H1 (cell line): ENCODE measurements at regions not wholly inside any gene's neighbourhood (a gene's known extent, or its start where the extent isn't known, plus 50 kb on each side); places are given as distances from the start of the nearest gene placed in this dataset.

Source experiments
- CTCF ChIA-PET: fragments of 300-600 bp; sonication (Branson Sonifier 250); formaldehyde crosslinking; loops from one replicate; lab custom pipeline; 2021; ENCODE audit not compliant: partially characterized antibody; lab: Charles Lee
- POLR2A ChIA-PET: fragments of 300-600 bp; sonication (Branson Sonifier 250); formaldehyde crosslinking; loops from one replicate; lab custom pipeline; 2021; ENCODE audit warnings: inconsistent platforms; ENCODE audit not compliant: partially characterized antibody; lab: Charles Lee
- DNase-seq, 2 experiments: peaks; one replicate each; pipeline versions ENCODE4 v3.0.0 to v3.0.0-alpha.2; 2010 to 2022; ENCODE audit warnings: low spot score in 2 of 2, low read depth in 1 of 2, mixed read lengths in 1 of 2
- FAIRE-seq: peaks from 2 replicates; lab custom pipeline; 2011; peaks lifted over from hg19 to GRCh38; lab: Jason Lieb, UNC
- H2AFZ ChIP-seq: 2 replicates; pipeline ENCODE4 v1.8.1; 2012; ENCODE audit warnings: low read length, inconsistent platforms
- H2AK5ac ChIP-seq: 2 replicates; pipeline ENCODE4 v1.6.1; 2013; ENCODE audit warnings: low read depth, low read length
- H2BK120ac ChIP-seq: replicated peaks from 2 replicates; pipeline ENCODE3; 2013; ENCODE audit warnings: low read depth, low read length, inconsistent platforms
- H2BK12ac ChIP-seq: 2 replicates; pipeline ENCODE4 v1.6.1; 2013; ENCODE audit warnings: low read depth, low read length
- H2BK15ac ChIP-seq: 2 replicates; pipeline ENCODE4 v1.6.1; 2013; ENCODE audit warnings: low read length
- H2BK20ac ChIP-seq: 2 replicates; pipeline ENCODE4 v1.6.1; 2013; ENCODE audit warnings: low read length
- H2BK5ac ChIP-seq: 2 replicates; pipeline ENCODE4 v1.6.1; 2013; ENCODE audit warnings: low read depth, low read length
- H3K14ac ChIP-seq: 2 replicates; pipeline ENCODE4 v1.6.1; 2013; ENCODE audit warnings: inconsistent platforms; ENCODE audit not compliant: insufficient read length
- H3K18ac ChIP-seq: 2 replicates; pipeline ENCODE4 v1.6.1; 2013; ENCODE audit warnings: low read length; ENCODE audit errors: extremely low read depth
- H3K23ac ChIP-seq: 2 replicates; pipeline ENCODE4 v1.6.1; 2013; ENCODE audit warnings: inconsistent platforms; ENCODE audit not compliant: insufficient read length
- H3K23me2 ChIP-seq: 2 replicates; pipeline ENCODE4 v1.6.1; 2013; ENCODE audit warnings: low read depth, low read length
- H3K27ac ChIP-seq: 2 replicates; pipeline ENCODE4 v1.6.1; 2011; ENCODE audit warnings: low read depth, low read length, inconsistent platforms
- H3K27me3 ChIP-seq, 4 experiments: replicated peaks in 1 of 4; 1 replicate in 1 of 4; 2 replicates in 3 of 4; pipeline versions ENCODE4 v1.6.1 to v1.8.1; 2011 to 2013; ENCODE audit warnings: low read length in 3 of 4, mild to moderate bottlenecking in 3 of 4, inconsistent platforms in 2 of 4, mixed read lengths in 2 of 4, moderate library complexity in 1 of 4; ENCODE audit not compliant: control insufficient read depth in 3 of 4, insufficient read depth in 3 of 4; ENCODE audit errors: extremely low read depth in 1 of 4
- H3K36me3 ChIP-seq, 4 experiments: 2 replicates each; pipeline versions ENCODE4 v1.6.1 to v1.8.1; 2011 to 2013; ENCODE audit warnings: mild to moderate bottlenecking in 4 of 4, low read length in 3 of 4, moderate library complexity in 2 of 4, control low read depth in 1 of 4, inconsistent platforms in 1 of 4; ENCODE audit not compliant: insufficient read depth in 4 of 4, control insufficient read depth in 2 of 4
- H3K4ac ChIP-seq: replicated peaks from 2 replicates; pipeline ENCODE3; 2013; ENCODE audit warnings: low read length, low read depth, mixed read lengths, inconsistent platforms; ENCODE audit not compliant: insufficient read length
- H3K4me1 ChIP-seq, 4 experiments: replicated peaks in 1 of 4; 1 replicate in 1 of 4; 2 replicates in 3 of 4; pipeline versions ENCODE4 v1.6.1 to v1.8.1; 2011 to 2013; ENCODE audit warnings: low read length in 3 of 4, inconsistent platforms in 2 of 4, mixed read lengths in 1 of 4; ENCODE audit not compliant: insufficient read depth in 4 of 4, control insufficient read depth in 3 of 4
- H3K4me2 ChIP-seq, 2 experiments: 2 replicates each; pipeline versions ENCODE4 v1.6.1 to v1.8.1; 2011 to 2013; ENCODE audit warnings: low read depth in 2 of 2, low read length in 2 of 2, control low read depth in 1 of 2, inconsistent platforms in 1 of 2, mild to moderate bottlenecking in 1 of 2; ENCODE audit not compliant: insufficient read depth in 1 of 2
- H3K4me3 ChIP-seq, 4 experiments: fragments of 200-600, 300-600 bp in 1 of 4; sonication (generic), shearing (Covaris generic), sonication (Bioruptor Twin) in 1 of 4; 2 replicates each; pipeline versions ENCODE4 v1.5.1 to v1.8.1; 2011 to 2016; ENCODE audit warnings: low read length in 4 of 4, low read depth in 3 of 4, control low read depth in 2 of 4, inconsistent platforms in 2 of 4, mild to moderate bottlenecking in 2 of 4, mixed read lengths in 1 of 4, moderate library complexity in 1 of 4; ENCODE audit not compliant: insufficient read depth in 2 of 4; ENCODE audit errors: extremely low read depth in 1 of 4
- H3K56ac ChIP-seq: replicated peaks from 2 replicates; pipeline ENCODE3; 2013; ENCODE audit warnings: low read depth, mild to moderate bottlenecking, mixed read lengths, low read length, inconsistent platforms; ENCODE audit not compliant: insufficient read length
- H3K79me1 ChIP-seq: 2 replicates; pipeline ENCODE4 v1.6.1; 2013; ENCODE audit warnings: low read depth, low read length, control low read depth
- H3K79me2 ChIP-seq, 2 experiments: 2 replicates each; pipeline versions ENCODE4 v1.6.1 to v1.8.1; 2012 to 2013; ENCODE audit warnings: low read length in 2 of 2, mild to moderate bottlenecking in 2 of 2, inconsistent platforms in 1 of 2; ENCODE audit not compliant: insufficient read depth in 2 of 2, control insufficient read depth in 1 of 2
- H3K9ac ChIP-seq, 4 experiments: replicated peaks in 1 of 4; 1 replicate in 1 of 4; 2 replicates in 3 of 4; pipeline versions ENCODE4 v1.6.1 to v1.8.1; 2011 to 2013; ENCODE audit warnings: low read depth in 3 of 4, low read length in 3 of 4, control low read depth in 2 of 4, mild to moderate bottlenecking in 2 of 4, moderate library complexity in 2 of 4, inconsistent platforms in 1 of 4; ENCODE audit errors: extremely low read depth in 1 of 4
- H3K9me3 ChIP-seq, 2 experiments: 2 replicates each; pipeline versions ENCODE4 v1.6.1 to v1.8.1; 2012 to 2013; ENCODE audit warnings: mild to moderate bottlenecking in 2 of 2, moderate library complexity in 2 of 2, control low read depth in 1 of 2, inconsistent platforms in 1 of 2, low read depth in 1 of 2, low read length in 1 of 2, mixed read lengths in 1 of 2; ENCODE audit not compliant: insufficient read depth in 2 of 2
- H4K20me1 ChIP-seq, 2 experiments: replicated peaks in 1 of 2; 2 replicates each; pipeline versions ENCODE3 to v1.8.1; 2011 to 2013; ENCODE audit warnings: inconsistent platforms in 2 of 2, low read length in 2 of 2, mild to moderate bottlenecking in 1 of 2; ENCODE audit not compliant: insufficient read depth in 2 of 2, control insufficient read depth in 1 of 2
- H4K5ac ChIP-seq: 2 replicates; pipeline ENCODE4 v1.6.1; 2013; ENCODE audit warnings: low read length, low read depth, mixed read lengths, inconsistent platforms; ENCODE audit not compliant: insufficient read length
- H4K8ac ChIP-seq: 2 replicates; pipeline ENCODE4 v1.8.0; 2013; ENCODE audit warnings: mild to moderate bottlenecking, moderate library complexity, low read length, inconsistent platforms; ENCODE audit not compliant: insufficient read depth; ENCODE audit errors: extremely low read depth
- H4K91ac ChIP-seq: replicated peaks from 2 replicates; pipeline ENCODE3; 2013; ENCODE audit warnings: low read length, mixed read lengths, inconsistent platforms; ENCODE audit not compliant: insufficient read length
- BRCA1 ChIP-seq: IDR thresholded peaks from 2 replicates; pipeline ENCODE4 v1.6.1; 2012; ENCODE audit warnings: low read depth, low read length, improper control_type of control experiment
- CBX8 ChIP-seq: fragments of 300-800, 300-1000 bp; sonication (generic); IDR thresholded peaks from 2 replicates; pipeline ENCODE4 v1.7.1; 2016; ENCODE audit warnings: low read depth, low read length, borderline replicate concordance
- EP300 ChIP-seq, 2 experiments: IDR thresholded peaks; 1 replicate in 1 of 2; 2 replicates in 1 of 2; pipeline ENCODE4 v1.6.1; 2011 to 2012; ENCODE audit warnings: low read depth in 2 of 2, low read length in 2 of 2, mild to moderate bottlenecking in 2 of 2, borderline replicate concordance in 1 of 2, inconsistent platforms in 1 of 2, moderate library complexity in 1 of 2
- JUN ChIP-seq: IDR thresholded peaks from 2 replicates; pipeline ENCODE4 v1.6.1; 2011; ENCODE audit warnings: low read depth, mild to moderate bottlenecking, improper control_type of control experiment, low read length
- JUND ChIP-seq: IDR thresholded peaks from 2 replicates; pipeline ENCODE4 v1.6.1; 2011; ENCODE audit warnings: mild to moderate bottlenecking, improper control_type of control experiment, low read length
- KDM5A ChIP-seq: fragments of 200-600 bp; IDR thresholded peaks from 2 replicates; pipeline ENCODE4 v1.7.1; 2012; ENCODE audit warnings: mild to moderate bottlenecking, low read length, inconsistent platforms, mixed read lengths
- POLR2A ChIP-seq, 2 experiments: IDR thresholded peaks; 1 replicate in 1 of 2; 2 replicates in 1 of 2; pipeline ENCODE4 v1.6.1; 2011; ENCODE audit warnings: low read depth in 2 of 2, low read length in 2 of 2, mild to moderate bottlenecking in 2 of 2; ENCODE audit errors: control extremely low read depth in 1 of 2
- POU5F1 ChIP-seq: IDR thresholded peaks from 2 replicates; pipeline ENCODE4 v1.6.1; 2011; ENCODE audit warnings: low read depth, mild to moderate bottlenecking, low read length, moderate library complexity
- RFX5 ChIP-seq: IDR thresholded peaks from 2 replicates; pipeline ENCODE4 v1.6.1; 2011; ENCODE audit warnings: low read depth, low read length, improper control_type of control experiment, borderline replicate concordance
- RXRA ChIP-seq: IDR thresholded peaks from 2 replicates; pipeline ENCODE4 v1.6.1; 2011; ENCODE audit warnings: low read depth, mild to moderate bottlenecking, low read length, moderate library complexity; ENCODE audit not compliant: insufficient read depth
- SP2 ChIP-seq: IDR thresholded peaks from 2 replicates; pipeline ENCODE4 v1.6.1; 2012; ENCODE audit warnings: mild to moderate bottlenecking, low read length, inconsistent platforms
- SUZ12 ChIP-seq: fragments of 200-600 bp; sonication (generic); IDR thresholded peaks from 2 replicates; pipeline ENCODE4 v1.6.1; 2012; ENCODE audit warnings: mild to moderate bottlenecking, inconsistent platforms, low read length, moderate library complexity, mixed read lengths
- TCF12 ChIP-seq: IDR thresholded peaks from 2 replicates; pipeline ENCODE4 v1.6.1; 2011; ENCODE audit warnings: low read depth, mild to moderate bottlenecking, low read length
- YY1 ChIP-seq: IDR thresholded peaks from 2 replicates; pipeline ENCODE4 v1.6.1; 2011; ENCODE audit warnings: low read depth, mild to moderate bottlenecking, low read length
- WGBS, 2 experiments: shearing (Covaris generic) in 1 of 2; methylation state at CpG; one replicate each; pipeline versions ENCODE4 v1.1.6 to v1.1.7; 2013 to 2015; ENCODE audit warnings: low lambda C conversion rate in 2 of 2, mixed read lengths in 2 of 2, inconsistent platforms in 1 of 2, low coverage in 1 of 2, missing lambda C conversion rate in 1 of 2; ENCODE audit not compliant: insufficient replicate concordance in 2 of 2, insufficient coverage in 1 of 2, insufficient read length in 1 of 2; ENCODE audit errors: extremely low coverage in 1 of 2, missing lambda C conversion rate in 1 of 2; 5-methylcytosine and 5-hydroxymethylcytosine counted together

DNA sequence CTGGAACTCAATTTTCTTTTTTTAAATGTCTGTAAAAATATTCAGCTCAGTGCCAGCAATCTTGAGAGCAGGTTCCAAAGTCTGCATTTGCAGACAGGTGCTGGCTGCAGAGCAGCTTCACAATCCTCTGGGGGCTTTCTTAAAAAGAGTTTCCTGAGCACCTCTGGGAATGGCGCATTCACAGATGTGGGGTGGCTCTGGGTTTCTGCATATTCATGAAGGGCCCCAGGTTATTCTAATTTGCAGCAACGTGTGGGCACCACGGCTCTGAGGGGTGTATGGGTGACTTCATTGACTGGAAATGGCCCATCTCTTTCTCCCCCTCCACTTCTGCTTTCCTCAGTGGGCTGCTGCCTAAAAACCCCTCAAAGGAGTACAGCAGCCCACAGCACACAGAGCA is 225.0 kb upstream of the APCDD1 start:
- Histone ChIP-seq H2AFZ (no peak overlapping the region), H3K14ac (no peak overlapping the region), H3K23ac (no peak overlapping the region), H2BK15ac (no peak overlapping the region), H4K20me1 (no peaks in the 10 kb centered on the region), H4K8ac (no peak overlapping the region), H3K9me3 (peaks cover 7 to 11% of the 10 kb centered on the region in 2 experiments; a peak in 2 of 4 replicates), H3K9ac (no peak overlapping the region), H3K27ac (no peak overlapping the region), H3K79me1 (no peaks in the 10 kb centered on the region), H3K4me2 (no peak overlapping the region), H3K4me1 (no peaks in the 10 kb centered on the region; a peak in 1 of 7 replicates), H2BK12ac (no peak overlapping the region), H3K4ac (no peak overlapping the region), H3K36me3 (no peaks in the 10 kb centered on the region), H3K56ac (no peak overlapping the region), H2AK5ac (no peak overlapping the region), H3K18ac (no peak overlapping the region), H2BK5ac (no peak overlapping the region), H4K5ac (no peak overlapping the region), H3K79me2 (no peaks in the 10 kb centered on the region), H4K91ac (no peak overlapping the region), H3K4me3 (no peak overlapping the region), H2BK20ac (no peak overlapping the region), H2BK120ac (no peak overlapping the region), H3K27me3 (no peaks in the 10 kb centered on the region), H3K23me2 (no peaks in the 10 kb centered on the region)
- FAIRE-seq (no peak), DNase-seq (no peak)
- 91% methylated on average over 3 of the region's 3 CpGs; no CpG with 5 or more reads in 1 of the 2 experiments for WGBS, 2 experiments
- POLR2A ChIA-PET: no interaction called here
- CTCF ChIA-PET: interaction anchor here (0.7 to 1.4 kb wide), 3 partner anchors 20 to 91 kb away, joined by 3 read pairs; no protein-coding TSS in a partner anchor
- TF ChIP-seq KDM5A (no peak), POU5F1 (no peak), YY1 (no peak), SP2 (no peak), SUZ12 (no peak), RXRA (no peak), TCF12 (no peak), JUND (no peak), BRCA1 (no peak), CBX8 (no peak), JUN (no peak), EP300 (IDR thresholded peaks at IDR 0.05; ENCODE audit: borderline replicate concordance in 1 of 2, low read depth in 2 of 2, low read length in 2 of 2) (no peak), POLR2A (IDR thresholded peaks at IDR 0.05; ENCODE audit: control extremely low read depth in 1 of 2, low read depth in 2 of 2, low read length in 2 of 2) (no peak), RFX5 (no peak)
